Panc1 (cell line): ENCODE measurements at regions not wholly inside any gene's neighbourhood (a gene's known extent, or its start where the extent isn't known, plus 50 kb on each side); places are given as distances from the start of the nearest gene placed in this dataset.

ENCODE experiments used
- ATAC-seq: fragments of 200-7000 bp; cut with Tn5 transposase; 2 replicates; pipeline ENCODE4 v1.9.1; 2020; ENCODE audit warnings: mild to moderate bottlenecking, moderate library complexity
- BruUV-seq: library from RNA; stranded (reverse); fragments of 400-500 nt; replicated peaks from 2 replicates; lab custom pipeline; 2021; lab: Mats Ljungman, UMichigan
- CTCF ChIA-PET: fragments of 300-600 bp; sonication (Branson Sonifier 250); formaldehyde crosslinking; loops from one replicate; lab custom pipeline; 2022; ENCODE audit warnings: antibody characterized with exemption; lab: Charles Lee
- POLR2A ChIA-PET: fragments of 300-600 bp; sonication (Branson Sonifier 250); formaldehyde crosslinking; loops from one replicate; lab custom pipeline; 2022; ENCODE audit warnings: antibody characterized with exemption; lab: Charles Lee
- DNase-seq: peaks from one replicate; pipeline ENCODE4 v3.0.0-alpha.2; 2010; ENCODE audit warnings: low read depth, low spot score
- H3K27ac ChIP-seq: 2 replicates; pipeline ENCODE4 v1.5.1; 2011; ENCODE audit warnings: mild to moderate bottlenecking, low read length, inconsistent platforms
- H3K27me3 ChIP-seq: fragments of 200-500 bp; sonication (Bioruptor generic); 2 replicates; pipeline ENCODE4 v1.6.0; 2014; ENCODE audit warnings: low read length, inconsistent platforms; ENCODE audit not compliant: control insufficient read depth, insufficient read depth
- H3K36me3 ChIP-seq: fragments of 200-500 bp; sonication (Bioruptor generic); 2 replicates; pipeline ENCODE4 v1.5.1; 2014; ENCODE audit warnings: inconsistent platforms, mild to moderate bottlenecking, low read length, moderate library complexity; ENCODE audit not compliant: control insufficient read depth, insufficient read depth
- H3K4me1 ChIP-seq: 2 replicates; pipeline ENCODE4 v1.5.1; 2011; ENCODE audit warnings: inconsistent platforms, mild to moderate bottlenecking, low read length, moderate library complexity; ENCODE audit not compliant: control insufficient read depth, insufficient read depth
- H3K4me3 ChIP-seq, 2 experiments: 2 replicates each; pipeline ENCODE4 v1.5.1; 2011 to 2012; ENCODE audit warnings: low read depth in 2 of 2, low read length in 2 of 2, mild to moderate bottlenecking in 2 of 2, inconsistent platforms in 1 of 2, moderate library complexity in 1 of 2
- H3K9me3 ChIP-seq: fragments of 200-500 bp; sonication (Bioruptor generic); 2 replicates; pipeline ENCODE4 v1.5.1; 2014; ENCODE audit warnings: low read depth, mild to moderate bottlenecking, inconsistent platforms, low read length, moderate library complexity; ENCODE audit not compliant: control insufficient read depth, insufficient read depth
- CTCF ChIP-seq: fragments of 450-650 bp; IDR thresholded peaks from 2 replicates; pipeline ENCODE4 v1.5.1; 2017; ENCODE audit warnings: mild to moderate bottlenecking
- POLR2AphosphoS5 ChIP-seq: IDR thresholded peaks from 2 replicates; pipeline ENCODE4 v1.6.1; 2012; ENCODE audit warnings: mild to moderate bottlenecking, low read depth, low read length, moderate library complexity
- REST ChIP-seq, 2 experiments: IDR thresholded peaks; 2 replicates each; pipeline ENCODE4 v1.6.1; 2011 to 2012; ENCODE audit warnings: low read depth in 2 of 2, control low read depth in 1 of 2, low read length in 1 of 2, mild to moderate bottlenecking in 1 of 2, moderate library complexity in 1 of 2; ENCODE audit not compliant: insufficient read depth in 1 of 2
- SIN3A ChIP-seq: IDR thresholded peaks from 2 replicates; pipeline ENCODE4 v1.6.1; 2012; ENCODE audit warnings: low read depth, mild to moderate bottlenecking, low read length, moderate library complexity, borderline replicate concordance; ENCODE audit not compliant: insufficient read depth
- TCF7L2 ChIP-seq: IDR thresholded peaks from 2 replicates; pipeline ENCODE4 v1.6.1; 2011; ENCODE audit warnings: mild to moderate bottlenecking, low read depth, low read length, inconsistent platforms
- in situ Hi-C: cut with HindIII; loops from 2 replicates; pipeline ENCODE4 v1.10.0; 2016; ENCODE audit warnings: low sequenced_read_pairs, low pct_unique_long_range_greater_than_20kb
- intact Hi-C: fragments of 100-400 bp; cut with micrococcal nuclease; formaldehyde crosslinking; loops from one replicate; pipeline ENCODE4 v1.10.0; 2022; ENCODE audit not compliant: unreplicated experiment

GRCh38 chr9:84174486-84174885, 166.1 kb downstream of the SLC28A3 start:
- no peak for DNase-seq
- intact Hi-C loops: loop anchor here (5.0 to 10.0 kb wide), 2 partner anchors 140 to 237 kb away; no protein-coding TSS in a partner anchor
- in situ Hi-C loops: no loop called here
- ChIA-PET POLR2A (no interaction called here), CTCF (no interaction called here)
- TF ChIP-seq POLR2AphosphoS5 (no peak), REST (IDR thresholded peaks at IDR 0.05; ENCODE audit: insufficient read depth in 1 of 2, low read depth in 2 of 2, low read length in 1 of 2) (no peak), CTCF (no peak), TCF7L2 (no peak)
- no peak for ATAC-seq
- Histone ChIP-seq H3K27ac (no peak overlapping the region), H3K4me3 (no peak overlapping the region), H3K4me1 (no peaks in the 10 kb centered on the region), H3K9me3 (no peaks in the 10 kb centered on the region), H3K27me3 (no peaks in the 10 kb centered on the region), H3K36me3 (no peaks in the 10 kb centered on the region)
- no TSS peak for BruUV-seq

- ChIA-PET POLR2A (no interaction called here), CTCF (no interaction called here)
- in situ Hi-C loops: no loop called here
- H3K9me3 ChIP-seq: no peaks in the 10 kb centered on the region
- H3K36me3 ChIP-seq: no peaks in the 10 kb centered on the region
- no peaks in the 10 kb centered on the region for H3K4me1 ChIP-seq
- no TSS peak for BruUV-seq
- DNase-seq (no peak), ATAC-seq (no peak)
- TF ChIP-seq POLR2AphosphoS5 (no peak), CTCF (no peak), REST (IDR thresholded peaks at IDR 0.05; ENCODE audit: insufficient read depth in 1 of 2, low read depth in 2 of 2, low read length in 1 of 2) (no peak), SIN3A (no peak), TCF7L2 (no peak)
- no peak overlapping the region for H3K4me3 ChIP-seq
- H3K27ac ChIP-seq: no peak overlapping the region
- H3K27me3 ChIP-seq: no peaks in the 10 kb centered on the region
- intact Hi-C loops: loop anchor here (10.0 kb wide), 1 partner anchor 137 kb away; no protein-coding TSS in a partner anchor
Observed at GRCh38 chr9:84177407-84177806, 163.2 kb downstream of the SLC28A3 start.
